Parathyroid adenoma (tissue), 2 donors: ENCODE measurements at regions not wholly inside any gene's neighbourhood (a gene's known extent, or its start where the extent isn't known, plus 50 kb on each side); places are given as distances from the start of the nearest gene placed in this dataset.

ENCODE experiments used
- H2AFZ ChIP-seq: fragments of 300-600 bp; sonication (generic); one replicate; pipeline ENCODE4 v1.7.0; 2017; ENCODE audit warnings: antibody characterized with exemption, mild to moderate bottlenecking
- H3K27ac ChIP-seq: fragments of 300-600 bp; sonication (generic); one replicate; pipeline ENCODE4 v1.7.0; 2017
- H3K27me3 ChIP-seq: fragments of 300-600 bp; sonication (generic); one replicate; pipeline ENCODE4 v1.7.0; 2017; ENCODE audit warnings: low read length; ENCODE audit not compliant: control insufficient read depth, insufficient read depth
- H3K36me3 ChIP-seq: fragments of 300-600 bp; sonication (generic); one replicate; pipeline ENCODE4 v1.7.0; 2017; ENCODE audit warnings: low read length; ENCODE audit not compliant: control insufficient read depth, insufficient read depth
- H3K4me1 ChIP-seq: fragments of 300-600 bp; sonication (generic); one replicate; pipeline ENCODE4 v1.7.0; 2017; ENCODE audit warnings: control low read depth
- H3K4me2 ChIP-seq: fragments of 300-600 bp; sonication (generic); one replicate; pipeline ENCODE4 v1.7.0; 2017; ENCODE audit warnings: low read length
- H3K4me3 ChIP-seq: fragments of 300-600 bp; sonication (generic); one replicate; pipeline ENCODE4 v1.7.0; 2017; ENCODE audit warnings: low read depth, low read length
- H3K79me2 ChIP-seq: fragments of 300-600 bp; sonication (generic); one replicate; pipeline ENCODE4 v1.7.0; 2017; ENCODE audit warnings: control low read depth
- H3K9ac ChIP-seq: fragments of 300-600 bp; sonication (generic); one replicate; pipeline ENCODE4 v1.7.0; 2017; ENCODE audit warnings: mild to moderate bottlenecking
- H3K9me3 ChIP-seq: fragments of 300-600 bp; sonication (generic); one replicate; pipeline ENCODE4 v1.7.0; 2017; ENCODE audit warnings: low read length; ENCODE audit not compliant: control insufficient read depth
- CTCF ChIP-seq: fragments of 300-600 bp; sonication (generic); IDR thresholded peaks from one replicate; pipeline ENCODE4 v1.7.0; 2017; ENCODE audit warnings: antibody characterized with exemption, mild to moderate bottlenecking
- donor health status: primary hyperparathyroidism.

GRCh38 chr2:173648816-173649215 lies 294.1 kb downstream of the CDCA7 start:
- H3K9ac ChIP-seq = no peak overlapping the region
- H3K27ac ChIP-seq = no peak overlapping the region
- H3K4me3 ChIP-seq = no peak overlapping the region
- no peaks in the 10 kb centered on the region for H3K79me2 ChIP-seq
- no peaks in the 10 kb centered on the region for H3K4me1 ChIP-seq
- H3K36me3 ChIP-seq = no peaks in the 10 kb centered on the region
- H3K4me2 ChIP-seq = no peak overlapping the region
- no peak for TF ChIP-seq CTCF
- H3K9me3 ChIP-seq = no peaks in the 10 kb centered on the region
- no peak overlapping the region for H2AFZ ChIP-seq
- H3K27me3 ChIP-seq = no peaks in the 10 kb centered on the region

- H2AFZ ChIP-seq = no peak overlapping the region
- H3K9ac ChIP-seq = no peak overlapping the region
- no peaks in the 10 kb centered on the region for H3K79me2 ChIP-seq
- H3K4me3 ChIP-seq = no peak overlapping the region
- H3K27ac ChIP-seq = no peak overlapping the region
- no peaks in the 10 kb centered on the region for H3K27me3 ChIP-seq
- H3K4me1 ChIP-seq = no peaks in the 10 kb centered on the region
- no peak overlapping the region for H3K4me2 ChIP-seq
- H3K36me3 ChIP-seq = no peaks in the 10 kb centered on the region
- no peaks in the 10 kb centered on the region for H3K9me3 ChIP-seq
- no peak for TF ChIP-seq CTCF
Observed at GRCh38 chr2:173649527-173650219, 295.0 kb downstream of the CDCA7 start.

GRCh38 chr2:173651891-173652290 lies 297.2 kb downstream of the CDCA7 start:
- no peak overlapping the region for H2AFZ ChIP-seq
- no peaks in the 10 kb centered on the region for H3K9me3 ChIP-seq
- no peak overlapping the region for H3K9ac ChIP-seq
- no peaks in the 10 kb centered on the region for H3K79me2 ChIP-seq
- no peaks in the 10 kb centered on the region for H3K27me3 ChIP-seq
- no peak overlapping the region for H3K27ac ChIP-seq
- H3K4me3 ChIP-seq = no peak overlapping the region
- H3K4me2 ChIP-seq = no peak overlapping the region
- no peaks in the 10 kb centered on the region for H3K4me1 ChIP-seq
- no peak for TF ChIP-seq CTCF
- H3K36me3 ChIP-seq = no peaks in the 10 kb centered on the region

GRCh38 chr2:173652311-173652710 lies 297.6 kb downstream of the CDCA7 start:
- Histone ChIP-seq H3K4me2 (no peak overlapping the region), H3K79me2 (no peaks in the 10 kb centered on the region), H3K27ac (no peak overlapping the region), H3K9me3 (no peaks in the 10 kb centered on the region), H3K36me3 (no peaks in the 10 kb centered on the region), H3K4me1 (no peaks in the 10 kb centered on the region), H3K4me3 (no peak overlapping the region), H2AFZ (no peak overlapping the region), H3K9ac (no peak overlapping the region), H3K27me3 (no peaks in the 10 kb centered on the region)
- TF ChIP-seq CTCF = no peak

- H3K27ac ChIP-seq = no peak overlapping the region
- no peak overlapping the region for H2AFZ ChIP-seq
Observed at GRCh38 chr2:173652767-173653431, 298.2 kb downstream of the CDCA7 start.

More at GRCh38 chr2:173652767-173653431, 298.2 kb downstream of the CDCA7 start:
- H3K9me3 ChIP-seq = no peaks in the 10 kb centered on the region
- H3K4me2 ChIP-seq = no peak overlapping the region
- no peaks in the 10 kb centered on the region for H3K4me1 ChIP-seq
- no peaks in the 10 kb centered on the region for H3K27me3 ChIP-seq
- H3K79me2 ChIP-seq = no peaks in the 10 kb centered on the region
- H3K36me3 ChIP-seq = no peaks in the 10 kb centered on the region
- no peak for TF ChIP-seq CTCF
- no peak overlapping the region for H3K9ac ChIP-seq
- no peak overlapping the region for H3K4me3 ChIP-seq
